Left ventricle myocardium inferior (tissue), 1 donor: ENCODE measurements at regions not wholly inside any gene's neighbourhood (a gene's known extent, or its start where the extent isn't known, plus 50 kb on each side); places are given as distances from the start of the nearest gene placed in this dataset.

Experiments
- DNase-seq: peaks from one replicate; pipeline ENCODE4 v3.0.0-alpha.2; 2020
- H3K27ac ChIP-seq: fragments of 200-600 bp; replicated peaks from 2 replicates; pipeline ENCODE4 v1.8.0; 2021
- H3K27me3 ChIP-seq: fragments of 200-600 bp; 2 replicates; pipeline ENCODE4 v1.8.0; 2021; ENCODE audit warnings: low read depth
- H3K36me3 ChIP-seq: fragments of 200-600 bp; 2 replicates; pipeline ENCODE4 v1.8.0; 2021
- H3K4me1 ChIP-seq: fragments of 200-600 bp; 2 replicates; pipeline ENCODE4 v1.8.0; 2021
- H3K4me3 ChIP-seq: fragments of 200-600 bp; 2 replicates; pipeline ENCODE4 v1.8.0; 2021; ENCODE audit warnings: mild to moderate bottlenecking, moderate library complexity
- H3K9me3 ChIP-seq: fragments of 200-600 bp; replicated peaks from 2 replicates; pipeline ENCODE4 v1.8.0; 2021
- CTCF ChIP-seq: fragments of 200-600 bp; IDR thresholded peaks from 2 replicates; pipeline ENCODE4 v1.8.0; 2021; ENCODE audit warnings: antibody characterized with exemption, mild to moderate bottlenecking, borderline replicate concordance
- intact Hi-C: fragments of 100-400 bp; cut with micrococcal nuclease; formaldehyde crosslinking; loops from one replicate; pipeline ENCODE4 v1.11.0; 2022
- donor health status: DM: no; HTN: yes; CAD: no; lungs with severe emphysema.

- peaks cover 3% of the 10 kb centered on the region for H3K9me3 ChIP-seq
- no peak for TF ChIP-seq CTCF
These were observed 1044.2 kb downstream of the AGBL1 start for GRCh38 chr15:87123676-87124382.

DNA sequence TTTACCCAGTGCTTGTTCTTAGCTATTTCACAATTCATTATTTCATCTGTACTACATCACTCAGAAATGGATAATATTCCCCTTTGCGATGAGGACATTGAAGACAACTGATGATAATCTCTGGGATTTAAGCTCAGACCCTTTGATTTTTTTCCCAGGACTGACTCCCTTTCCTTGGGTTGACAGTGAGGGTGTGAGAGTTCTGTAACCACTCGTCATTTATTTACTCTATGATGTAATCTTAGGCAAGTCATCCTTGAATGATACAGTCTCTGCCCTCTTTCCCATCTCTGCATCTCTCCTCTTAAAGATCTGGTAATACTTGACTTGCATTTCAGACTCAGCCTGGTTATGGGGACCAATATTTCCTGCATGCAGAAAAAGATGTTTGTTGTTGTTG is 1041.7 kb downstream of the AGBL1 start:
- intact Hi-C loops: no loop called here
- H3K4me3 ChIP-seq: no peak overlapping the region
- no peaks in the 10 kb centered on the region for H3K4me1 ChIP-seq
- H3K36me3 ChIP-seq: no peaks in the 10 kb centered on the region
- H3K27me3 ChIP-seq: no peaks in the 10 kb centered on the region
- H3K9me3 ChIP-seq: no peaks in the 10 kb centered on the region
- TF ChIP-seq CTCF: no peak
- no peak for DNase-seq
- no peak overlapping the region for H3K27ac ChIP-seq

More at GRCh38 chr15:87123676-87124382, 1044.2 kb downstream of the AGBL1 start:
- no peak overlapping the region for H3K27ac ChIP-seq
- H3K4me1 ChIP-seq: no peaks in the 10 kb centered on the region
- DNase-seq: no peak
- intact Hi-C loops: no loop called here
- no peak overlapping the region for H3K4me3 ChIP-seq
- H3K36me3 ChIP-seq: no peaks in the 10 kb centered on the region
- H3K27me3 ChIP-seq: no peaks in the 10 kb centered on the region

DNA sequence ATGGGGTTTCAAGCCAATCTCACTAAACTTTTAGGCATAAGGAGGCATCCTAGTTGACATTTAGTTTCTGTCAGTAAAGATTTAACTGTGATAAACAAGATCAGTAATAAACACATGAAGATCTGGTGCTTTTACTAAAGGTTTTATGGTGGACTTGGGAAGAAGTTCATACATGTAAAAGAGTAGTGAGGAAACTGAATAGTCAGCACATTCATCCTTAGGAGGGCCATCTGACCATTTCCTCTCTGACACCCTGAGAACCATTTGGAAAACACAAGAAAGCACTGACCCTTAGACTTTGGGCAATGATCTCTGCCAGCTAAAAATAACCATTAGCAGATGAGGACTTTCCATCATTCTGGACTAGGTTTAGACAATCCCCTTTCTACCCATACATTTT is 1040.9 kb downstream of the AGBL1 start:
- H3K9me3 ChIP-seq: no peaks in the 10 kb centered on the region
- no peaks in the 10 kb centered on the region for H3K4me1 ChIP-seq
- H3K27ac ChIP-seq: no peak overlapping the region
- TF ChIP-seq CTCF: no peak
- no peak for DNase-seq
- no peaks in the 10 kb centered on the region for H3K36me3 ChIP-seq
- no peaks in the 10 kb centered on the region for H3K27me3 ChIP-seq
- intact Hi-C loops: no loop called here
- no peak overlapping the region for H3K4me3 ChIP-seq

- no peaks in the 10 kb centered on the region for H3K27me3 ChIP-seq
- H3K36me3 ChIP-seq: no peaks in the 10 kb centered on the region
- H3K27ac ChIP-seq: no peak overlapping the region
- intact Hi-C loops: no loop called here
- H3K9me3 ChIP-seq: no peaks in the 10 kb centered on the region
- TF ChIP-seq CTCF: no peak
- no peak for DNase-seq
- no peaks in the 10 kb centered on the region for H3K4me1 ChIP-seq
- no peak overlapping the region for H3K4me3 ChIP-seq
These were observed 1039.2 kb downstream of the AGBL1 start for GRCh38 chr15:87118846-87119245.

DNA sequence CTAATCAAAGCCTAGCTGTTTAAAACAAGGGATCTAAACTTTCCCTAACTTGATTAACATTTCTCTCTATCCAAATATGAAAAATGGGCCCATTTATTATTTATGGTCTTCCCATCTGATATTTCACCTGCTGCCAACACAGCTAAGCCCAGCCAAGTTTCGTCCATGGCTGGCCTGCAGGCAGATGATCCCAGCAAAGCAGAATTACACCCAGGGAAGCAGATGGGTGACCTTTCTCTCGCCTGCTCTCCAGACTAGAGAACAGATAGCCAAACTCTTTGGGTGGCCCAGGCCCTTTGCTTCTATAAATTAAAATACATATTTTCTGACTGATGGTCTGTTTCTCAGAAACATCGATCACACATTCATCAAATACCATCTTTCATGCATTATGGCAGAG is 1038.8 kb downstream of the AGBL1 start:
- intact Hi-C loops: no loop called here
- H3K4me3 ChIP-seq: no peak overlapping the region
- no peaks in the 10 kb centered on the region for H3K9me3 ChIP-seq
- no peak overlapping the region for H3K27ac ChIP-seq
- DNase-seq: no peak
- no peaks in the 10 kb centered on the region for H3K27me3 ChIP-seq
- no peak for TF ChIP-seq CTCF
- H3K36me3 ChIP-seq: no peaks in the 10 kb centered on the region
- no peaks in the 10 kb centered on the region for H3K4me1 ChIP-seq
